ENCODE measurements at regions not wholly inside any gene's neighbourhood (a gene's known extent, or its start where the extent isn't known, plus 50 kb on each side); places are given as distances from the start of the nearest gene placed in this dataset.
A peak's percentile ranks its signal among the peaks of the same experiment; 100 is the strongest.

DNA sequence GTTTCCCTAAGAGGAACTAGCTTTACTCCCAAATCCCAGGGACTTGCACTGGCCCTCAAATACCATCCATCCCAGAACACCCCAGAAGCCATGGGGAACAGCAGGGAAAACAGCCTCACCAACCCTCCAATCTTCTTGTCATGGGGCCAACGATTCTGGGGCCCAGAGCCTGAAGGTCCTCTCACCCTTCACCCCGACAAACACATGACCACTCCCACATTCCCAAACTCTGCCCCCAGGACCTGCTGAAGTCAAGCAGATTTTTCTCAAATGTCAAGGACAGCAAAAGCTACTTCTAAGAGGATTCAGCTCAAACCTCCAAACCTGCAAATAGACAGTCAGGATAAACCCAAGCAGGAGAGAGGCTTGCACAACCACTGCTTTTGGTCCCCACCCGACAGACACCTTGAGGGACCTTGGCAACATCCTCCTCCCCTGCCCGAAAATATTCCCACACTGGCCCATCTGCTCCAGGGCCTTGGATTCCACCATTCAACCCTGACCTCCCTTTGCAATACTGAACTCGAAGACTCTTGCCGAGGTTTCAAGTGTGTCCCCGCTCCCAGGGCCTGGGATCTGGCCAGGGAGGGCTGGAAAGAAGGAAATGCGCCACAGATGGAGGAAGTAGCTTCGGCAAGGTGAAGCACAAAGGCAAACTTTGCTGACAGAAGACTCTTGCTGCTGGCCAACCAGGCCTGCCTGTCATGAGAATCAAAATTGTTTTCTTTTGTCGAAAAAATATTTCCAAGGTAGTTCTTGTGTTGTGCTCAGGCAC, 143.3 kb downstream of the ZFP36L2 start:
- no peaks in the 10 kb centered on the region for H3K36me3 ChIP-seq (ENCODE audit: insufficient read depth, low read length, poor library complexity, severe bottlenecking)
- no peaks in the 10 kb centered on the region for H3K9me3 ChIP-seq (ENCODE audit: low read depth, low read length, poor library complexity, severe bottlenecking)
- no peak for DNase-seq (ENCODE audit: low spot score)
- H3K4me1 ChIP-seq (ENCODE audit: insufficient read depth, low read length, poor library complexity, severe bottlenecking) = peaks cover 41% of the 10 kb centered on the region
- H3K27ac ChIP-seq (ENCODE audit: low read depth, low read length, poor library complexity, severe bottlenecking) = peak overlapping the region; percentile 11
- BruUV-seq (replicated peaks) = no TSS peak
- H3K4me3 ChIP-seq (ENCODE audit: low read depth, low read length, poor library complexity, severe bottlenecking) = no peak overlapping the region
- no peak for TF ChIP-seq EZH2 (IDR thresholded peaks at IDR 0.05; ENCODE audit: borderline replicate concordance, low read depth, low read length, poor library complexity, severe bottlenecking)
- TF ChIP-seq, protein P1, sequence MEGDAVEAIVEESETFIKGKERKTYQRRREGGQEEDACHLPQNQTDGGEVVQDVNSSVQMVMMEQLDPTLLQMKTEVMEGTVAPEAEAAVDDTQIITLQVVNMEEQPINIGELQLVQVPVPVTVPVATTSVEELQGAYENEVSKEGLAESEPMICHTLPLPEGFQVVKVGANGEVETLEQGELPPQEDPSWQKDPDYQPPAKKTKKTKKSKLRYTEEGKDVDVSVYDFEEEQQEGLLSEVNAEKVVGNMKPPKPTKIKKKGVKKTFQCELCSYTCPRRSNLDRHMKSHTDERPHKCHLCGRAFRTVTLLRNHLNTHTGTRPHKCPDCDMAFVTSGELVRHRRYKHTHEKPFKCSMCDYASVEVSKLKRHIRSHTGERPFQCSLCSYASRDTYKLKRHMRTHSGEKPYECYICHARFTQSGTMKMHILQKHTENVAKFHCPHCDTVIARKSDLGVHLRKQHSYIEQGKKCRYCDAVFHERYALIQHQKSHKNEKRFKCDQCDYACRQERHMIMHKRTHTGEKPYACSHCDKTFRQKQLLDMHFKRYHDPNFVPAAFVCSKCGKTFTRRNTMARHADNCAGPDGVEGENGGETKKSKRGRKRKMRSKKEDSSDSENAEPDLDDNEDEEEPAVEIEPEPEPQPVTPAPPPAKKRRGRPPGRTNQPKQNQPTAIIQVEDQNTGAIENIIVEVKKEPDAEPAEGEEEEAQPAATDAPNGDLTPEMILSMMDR (conservative IDR thresholded peaks at IDR 0.05; ENCODE audit: low read depth, low read length) = no peak
- intact Hi-C loops (cut with micrococcal nuclease; ENCODE audit: unreplicated experiment) = no loop called here
- ChIA-PET POLR2A (ENCODE audit: low non-redundant PET) (no interaction called here), CTCF (no interaction called here)
- no peaks in the 10 kb centered on the region for H3K27me3 ChIP-seq (replicated peaks; ENCODE audit: insufficient read depth, low read depth, low read length, poor library complexity)

DNA sequence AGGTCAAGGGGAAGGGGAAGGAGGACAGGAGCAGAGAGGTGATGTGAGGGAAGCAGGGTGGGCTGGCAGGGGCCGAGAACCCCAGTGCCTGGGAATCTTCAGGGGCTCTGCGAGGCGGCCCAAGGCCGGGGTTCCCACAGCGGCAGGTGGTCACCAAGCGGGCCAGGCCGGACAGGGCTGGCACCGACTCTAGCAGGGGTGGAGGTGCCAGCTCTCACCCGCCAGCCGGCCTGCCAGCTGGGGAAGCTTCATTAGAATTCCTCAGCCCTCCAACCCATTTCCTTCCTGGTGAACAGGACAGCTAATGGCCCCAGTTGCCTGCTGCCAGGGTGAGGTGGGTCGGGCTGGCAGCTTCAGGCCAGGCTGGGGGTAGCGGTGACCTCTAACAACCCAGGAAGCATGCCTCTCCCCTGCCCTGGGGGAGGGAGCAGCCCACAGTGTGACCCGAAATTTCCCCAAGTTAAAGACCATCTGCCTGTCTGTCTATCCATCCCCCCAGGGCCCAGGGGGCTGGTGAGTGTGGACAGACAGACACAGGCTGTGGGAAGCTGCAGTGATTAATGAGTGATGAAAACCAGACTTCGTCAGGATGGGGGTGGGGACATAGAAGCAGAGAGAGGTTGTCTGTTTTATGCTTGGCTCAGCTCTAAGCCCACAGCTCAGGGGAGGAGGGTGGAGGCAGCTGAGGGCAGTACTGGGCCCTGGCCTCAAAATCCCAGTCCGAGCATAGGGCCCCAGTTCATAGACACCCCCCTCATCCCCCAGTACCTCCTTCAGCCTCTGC, 144.1 kb downstream of the ZFP36L2 start:
- no peak overlapping the region for H3K4me3 ChIP-seq (ENCODE audit: low read depth, low read length, poor library complexity, severe bottlenecking)
- no peaks in the 10 kb centered on the region for H3K9me3 ChIP-seq (ENCODE audit: low read depth, low read length, poor library complexity, severe bottlenecking)
- intact Hi-C loops (cut with micrococcal nuclease; ENCODE audit: unreplicated experiment) = no loop called here
- no TSS peak for BruUV-seq (replicated peaks)
- peak overlapping the region; percentile 35 for H3K27ac ChIP-seq (ENCODE audit: low read depth, low read length, poor library complexity, severe bottlenecking)
- ChIA-PET CTCF (no interaction called here), POLR2A (ENCODE audit: low non-redundant PET) (no interaction called here)
- H3K4me1 ChIP-seq (ENCODE audit: insufficient read depth, low read length, poor library complexity, severe bottlenecking) = peaks cover 41% of the 10 kb centered on the region
- peak; percentile 64 for DNase-seq (ENCODE audit: low spot score)
- no peaks in the 10 kb centered on the region for H3K36me3 ChIP-seq (ENCODE audit: insufficient read depth, low read length, poor library complexity, severe bottlenecking)
- no peaks in the 10 kb centered on the region for H3K27me3 ChIP-seq (replicated peaks; ENCODE audit: insufficient read depth, low read depth, low read length, poor library complexity)
- TF ChIP-seq, protein P1 (conservative IDR thresholded peaks at IDR 0.05; ENCODE audit: low read depth, low read length) = no peak
- TF ChIP-seq EZH2 (IDR thresholded peaks at IDR 0.05; ENCODE audit: borderline replicate concordance, low read depth, low read length, poor library complexity, severe bottlenecking) = no peak

DNA sequence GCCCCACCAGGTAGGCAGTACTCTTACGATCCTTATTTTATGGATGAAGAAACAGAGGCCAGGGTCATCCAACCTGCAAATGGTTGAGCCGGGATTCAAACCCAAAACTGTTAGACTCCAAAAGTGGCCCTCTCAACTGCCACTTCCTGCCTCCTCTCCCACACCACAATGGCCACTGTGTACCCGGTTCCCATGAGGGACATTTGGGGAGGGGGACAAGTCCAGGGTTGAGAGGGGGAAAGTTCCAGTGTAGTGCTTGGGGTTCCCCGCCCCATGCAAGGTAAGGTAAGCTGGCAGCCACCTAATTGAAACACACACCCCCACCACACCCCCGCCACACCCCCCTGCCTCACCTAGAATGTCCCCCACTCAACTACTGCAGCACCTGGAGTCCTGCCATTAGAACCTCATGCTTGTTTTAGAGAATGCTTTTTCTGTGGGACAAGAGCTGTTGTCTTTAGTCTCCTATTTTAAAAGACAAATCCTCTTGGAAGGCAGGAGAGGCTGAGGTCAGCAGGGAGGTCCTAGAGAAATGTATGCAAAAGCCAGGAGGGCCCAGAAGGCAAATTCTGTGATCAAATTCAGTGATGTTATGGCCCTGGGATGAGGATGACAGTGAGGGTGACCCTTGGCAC, 145.2 kb downstream of the ZFP36L2 start:
- CTCF ChIA-PET = no interaction called here
- H3K4me1 ChIP-seq (ENCODE audit: insufficient read depth, low read length, poor library complexity, severe bottlenecking) = peaks cover 38% of the 10 kb centered on the region
- no peak for TF ChIP-seq EZH2 (IDR thresholded peaks at IDR 0.05; ENCODE audit: borderline replicate concordance, low read depth, low read length, poor library complexity, severe bottlenecking)
- TF ChIP-seq, protein P1 (conservative IDR thresholded peaks at IDR 0.05; ENCODE audit: low read depth, low read length) = no peak
- no peaks in the 10 kb centered on the region for H3K36me3 ChIP-seq (ENCODE audit: insufficient read depth, low read length, poor library complexity, severe bottlenecking)
- intact Hi-C loops (cut with micrococcal nuclease; ENCODE audit: unreplicated experiment) = no loop called here
- no peak overlapping the region for H3K27ac ChIP-seq (ENCODE audit: low read depth, low read length, poor library complexity, severe bottlenecking)
- no peaks in the 10 kb centered on the region for H3K27me3 ChIP-seq (replicated peaks; ENCODE audit: insufficient read depth, low read depth, low read length, poor library complexity)
- POLR2A ChIA-PET (ENCODE audit: low non-redundant PET) = no interaction called here
- BruUV-seq (replicated peaks) = no TSS peak
- no peaks in the 10 kb centered on the region for H3K9me3 ChIP-seq (ENCODE audit: low read depth, low read length, poor library complexity, severe bottlenecking)
- H3K4me3 ChIP-seq (ENCODE audit: low read depth, low read length, poor library complexity, severe bottlenecking) = no peak overlapping the region
- DNase-seq (ENCODE audit: low spot score) = no peak
